ENCODE measurements at regions not wholly inside any gene's neighbourhood (a gene's known extent, or its start where the extent isn't known, plus 50 kb on each side); places are given as distances from the start of the nearest gene placed in this dataset.

DNA sequence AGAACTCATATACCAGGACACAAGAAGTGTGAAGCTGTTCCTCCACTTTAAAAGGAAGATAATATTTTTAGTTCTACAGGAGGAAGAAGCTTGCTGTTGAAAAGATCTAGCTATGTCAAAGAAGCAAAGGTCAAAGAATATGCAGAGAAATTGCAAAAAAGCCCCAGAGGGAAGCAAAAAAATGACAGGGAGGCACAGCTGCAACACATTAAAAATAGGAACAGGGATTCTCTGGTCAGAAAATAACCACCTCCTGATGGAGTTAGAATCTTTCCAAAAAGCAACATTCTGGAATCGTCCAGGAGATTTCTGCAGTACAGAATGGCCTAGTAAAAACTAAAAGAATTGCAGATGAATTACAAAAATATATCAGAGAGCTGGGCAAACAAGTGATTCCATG, 238.9 kb upstream of the PRMT6 start:
- Histone ChIP-seq H3K9me3 (no peaks in the 10 kb centered on the region), H3K27me3 (replicated peaks; ENCODE audit: control insufficient read depth, insufficient read depth, low read length) (no peaks in the 10 kb centered on the region), H3K36me3 (ENCODE audit: control insufficient read depth, insufficient read depth, low read length) (no peaks in the 10 kb centered on the region), H3K4me3 (ENCODE audit: low read depth, low read length) (no peak overlapping the region), H3K4me1 (no peaks in the 10 kb centered on the region)
- Mint-ChIP-seq H3K4me3 (ENCODE audit: unreplicated experiment) (no peak overlapping the region), H3K27ac (ENCODE audit: unreplicated experiment) (no peak overlapping the region), H3K4me1 (ENCODE audit: low read depth, unreplicated experiment) (no peaks in the 10 kb centered on the region), H3K9me3 (ENCODE audit: unreplicated experiment) (no peaks in the 10 kb centered on the region), H3K27me3 (ENCODE audit: insufficient read depth, unreplicated experiment) (no peaks in the 10 kb centered on the region), H3K36me3 (ENCODE audit: insufficient read depth, unreplicated experiment) (no peaks in the 10 kb centered on the region)
- no TSS peak for BruUV-seq (replicated peaks)
- TF ChIP-seq, protein P1, sequence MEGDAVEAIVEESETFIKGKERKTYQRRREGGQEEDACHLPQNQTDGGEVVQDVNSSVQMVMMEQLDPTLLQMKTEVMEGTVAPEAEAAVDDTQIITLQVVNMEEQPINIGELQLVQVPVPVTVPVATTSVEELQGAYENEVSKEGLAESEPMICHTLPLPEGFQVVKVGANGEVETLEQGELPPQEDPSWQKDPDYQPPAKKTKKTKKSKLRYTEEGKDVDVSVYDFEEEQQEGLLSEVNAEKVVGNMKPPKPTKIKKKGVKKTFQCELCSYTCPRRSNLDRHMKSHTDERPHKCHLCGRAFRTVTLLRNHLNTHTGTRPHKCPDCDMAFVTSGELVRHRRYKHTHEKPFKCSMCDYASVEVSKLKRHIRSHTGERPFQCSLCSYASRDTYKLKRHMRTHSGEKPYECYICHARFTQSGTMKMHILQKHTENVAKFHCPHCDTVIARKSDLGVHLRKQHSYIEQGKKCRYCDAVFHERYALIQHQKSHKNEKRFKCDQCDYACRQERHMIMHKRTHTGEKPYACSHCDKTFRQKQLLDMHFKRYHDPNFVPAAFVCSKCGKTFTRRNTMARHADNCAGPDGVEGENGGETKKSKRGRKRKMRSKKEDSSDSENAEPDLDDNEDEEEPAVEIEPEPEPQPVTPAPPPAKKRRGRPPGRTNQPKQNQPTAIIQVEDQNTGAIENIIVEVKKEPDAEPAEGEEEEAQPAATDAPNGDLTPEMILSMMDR (IDR thresholded peaks at IDR 0.05; ENCODE audit: insufficient read depth in 1 of 2, low read depth in 1 of 2, low read length in 1 of 2, severe bottlenecking in 1 of 2, unreplicated experiment in 1 of 2), result no peak
- POLR2A ChIA-PET, result no interaction called here
- intact Hi-C loops (cut with micrococcal nuclease; ENCODE audit: unreplicated experiment), result no loop called here
- CTCF ChIA-PET, result no interaction called here
- DNase-seq, result no peak

DNA sequence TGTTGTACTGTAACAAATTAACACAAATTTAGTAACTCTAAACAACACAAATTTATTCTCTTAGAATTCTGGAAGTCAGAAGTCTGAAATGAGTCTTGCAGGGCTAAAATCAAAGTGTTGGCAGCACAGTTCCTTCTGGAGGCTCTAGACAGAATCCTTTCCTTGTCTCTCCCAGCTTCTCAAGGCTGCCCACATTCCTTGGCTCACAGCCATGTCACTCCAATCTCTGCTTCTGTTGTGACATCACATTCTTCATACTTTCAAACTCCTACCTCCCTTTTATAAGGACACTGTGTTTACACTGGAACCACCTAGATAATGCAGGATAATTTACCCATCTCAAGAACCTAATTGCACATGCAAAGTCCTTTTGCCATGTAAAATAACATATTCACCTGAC, 225.0 kb upstream of the PRMT6 start:
- Mint-ChIP-seq H3K36me3 (ENCODE audit: insufficient read depth, unreplicated experiment) (no peaks in the 10 kb centered on the region), H3K27me3 (ENCODE audit: insufficient read depth, unreplicated experiment) (no peaks in the 10 kb centered on the region), H3K27ac (ENCODE audit: unreplicated experiment) (no peak overlapping the region), H3K4me1 (ENCODE audit: low read depth, unreplicated experiment) (no peaks in the 10 kb centered on the region), H3K4me3 (ENCODE audit: unreplicated experiment) (no peak overlapping the region), H3K9me3 (ENCODE audit: unreplicated experiment) (no peaks in the 10 kb centered on the region)
- Histone ChIP-seq H3K4me3 (ENCODE audit: low read depth, low read length) (no peak overlapping the region), H3K9me3 (no peaks in the 10 kb centered on the region), H3K4me1 (no peaks in the 10 kb centered on the region), H3K27me3 (replicated peaks; ENCODE audit: control insufficient read depth, insufficient read depth, low read length) (no peaks in the 10 kb centered on the region), H3K36me3 (ENCODE audit: control insufficient read depth, insufficient read depth, low read length) (no peaks in the 10 kb centered on the region)
- intact Hi-C loops (cut with micrococcal nuclease; ENCODE audit: unreplicated experiment), result no loop called here
- ChIA-PET CTCF (no interaction called here), POLR2A (no interaction called here)
- no TSS peak for BruUV-seq (replicated peaks)
- TF ChIP-seq, protein P1 (IDR thresholded peaks at IDR 0.05; ENCODE audit: insufficient read depth in 1 of 2, low read depth in 1 of 2, low read length in 1 of 2, severe bottlenecking in 1 of 2, unreplicated experiment in 1 of 2), result no peak
- DNase-seq, result no peak

DNA sequence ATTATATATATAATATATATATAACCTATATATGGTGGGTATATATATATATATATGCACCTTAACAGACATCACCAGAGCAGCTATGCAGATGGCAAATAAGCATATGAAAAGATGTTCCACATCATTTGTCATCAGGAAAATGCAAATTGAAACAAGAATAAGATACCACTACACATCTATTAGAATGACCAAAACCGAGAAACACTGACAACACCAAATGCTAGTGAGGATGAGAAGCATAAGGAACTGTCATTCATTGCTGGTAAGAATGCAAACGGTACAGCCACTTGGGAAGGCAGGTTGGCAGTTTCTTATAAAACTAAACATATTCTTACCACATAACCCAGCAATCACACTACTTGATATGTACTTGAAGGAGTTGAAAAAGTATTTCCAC, 219.8 kb upstream of the PRMT6 start:
- intact Hi-C loops (cut with micrococcal nuclease; ENCODE audit: unreplicated experiment), result no loop called here
- TF ChIP-seq, protein P1 (IDR thresholded peaks at IDR 0.05; ENCODE audit: insufficient read depth in 1 of 2, low read depth in 1 of 2, low read length in 1 of 2, severe bottlenecking in 1 of 2, unreplicated experiment in 1 of 2), result no peak
- no peak overlapping the region for H3K4me3 ChIP-seq (ENCODE audit: low read depth, low read length)
- BruUV-seq (replicated peaks), result no TSS peak
- H3K4me3 Mint-ChIP-seq (ENCODE audit: unreplicated experiment), result no peak overlapping the region
- H3K27me3 ChIP-seq (replicated peaks; ENCODE audit: control insufficient read depth, insufficient read depth, low read length), result no peaks in the 10 kb centered on the region
- H3K36me3 Mint-ChIP-seq (ENCODE audit: insufficient read depth, unreplicated experiment), result no peaks in the 10 kb centered on the region
- CTCF ChIA-PET, result no interaction called here
- POLR2A ChIA-PET, result no interaction called here
- H3K27ac Mint-ChIP-seq (ENCODE audit: unreplicated experiment), result no peak overlapping the region
- no peaks in the 10 kb centered on the region for H3K36me3 ChIP-seq (ENCODE audit: control insufficient read depth, insufficient read depth, low read length)
- H3K27me3 Mint-ChIP-seq (ENCODE audit: insufficient read depth, unreplicated experiment), result no peaks in the 10 kb centered on the region
- no peak for DNase-seq
- H3K9me3 Mint-ChIP-seq (ENCODE audit: unreplicated experiment), result no peaks in the 10 kb centered on the region
- no peaks in the 10 kb centered on the region for H3K4me1 ChIP-seq
- H3K9me3 ChIP-seq, result no peaks in the 10 kb centered on the region
- H3K4me1 Mint-ChIP-seq (ENCODE audit: low read depth, unreplicated experiment), result no peaks in the 10 kb centered on the region
